ENCODE measurements at regions not wholly inside any gene's neighbourhood (a gene's known extent, or its start where the extent isn't known, plus 50 kb on each side); places are given as distances from the start of the nearest gene placed in this dataset.
"Not testable (repeated sequence)": the region's sequence is repeated elsewhere in the genome, so short reads cannot be mapped to it uniquely, and the experiment has no call there.

DNA sequence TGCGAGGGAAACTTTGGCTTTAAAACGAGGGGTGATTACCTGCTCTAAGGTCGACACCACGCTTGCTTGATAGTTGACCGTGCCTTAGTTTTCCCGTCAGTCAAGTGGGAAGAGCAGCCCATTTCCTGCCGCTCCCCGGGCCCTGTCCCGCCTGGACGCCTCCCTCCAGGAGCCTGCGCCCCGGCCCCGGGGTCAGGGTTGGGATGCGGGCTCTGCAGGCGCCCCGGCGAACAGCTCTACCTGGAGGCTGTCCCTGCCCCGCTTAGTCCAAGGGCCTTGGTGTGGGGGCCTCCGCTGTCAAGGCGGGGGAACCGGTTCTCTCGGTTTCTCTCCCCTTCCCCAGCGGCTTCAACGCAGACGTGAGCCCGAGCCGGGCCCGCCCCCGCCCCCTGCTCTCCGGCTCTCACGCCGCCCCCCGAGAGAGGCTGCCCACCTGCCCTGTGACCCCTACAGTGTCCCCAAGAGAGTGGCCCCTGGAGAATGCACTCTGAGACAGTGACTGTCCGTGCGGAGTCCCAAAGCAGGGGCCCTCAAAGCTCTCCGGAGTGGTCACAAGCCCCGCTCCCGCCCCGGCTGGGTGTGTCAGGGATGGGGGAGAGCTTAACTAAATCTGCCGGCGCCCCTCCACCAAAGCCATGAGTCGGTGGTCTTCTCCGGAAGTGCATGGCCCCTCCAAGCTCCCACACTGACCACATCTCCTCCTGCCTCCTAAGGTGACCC lies 117.4 kb upstream of the SMURF2 start:
- Histone ChIP-seq H3K36me3 (ENCODE audit: control insufficient read depth in 1 of 2, insufficient read depth in 2 of 2, low read length in 2 of 2) (no peaks in the 10 kb centered on the region), H3K4me3 (replicated peaks in 1 of 2; ENCODE audit: low read depth in 1 of 2, low read length in 2 of 2) (peak overlapping the region; percentile 76 to 91), H3K27me3 (ENCODE audit: insufficient read depth, low read length) (no peaks in the 10 kb centered on the region), H3K27ac (ENCODE audit: low read depth, low read length) (peak overlapping the region; percentile 31; the same call in 1 of the 2 replicates), H2AFZ (ENCODE audit: low read depth, low read length, poor library complexity, severe bottlenecking) (no peak overlapping the region), H3K9ac (ENCODE audit: low read length) (peak overlapping the region; percentile 79), H3K79me2 (ENCODE audit: insufficient read depth, low read length) (no peaks in the 10 kb centered on the region), H3K4me1 (ENCODE audit: control insufficient read depth in 1 of 2, insufficient read depth in 2 of 2, low read length in 2 of 2) (peaks cover 17 to 48% of the 10 kb centered on the region in 2 experiments), H3K4me2 (ENCODE audit: low read length) (peak overlapping the region; percentile 100), H3K9me3 (ENCODE audit: control insufficient read depth in 1 of 2, insufficient read depth in 1 of 2, low read depth in 1 of 2, low read length in 2 of 2) (no peaks in the 10 kb centered on the region), H3K9me2 (ENCODE audit: insufficient read depth) (no peaks in the 10 kb centered on the region), H4K20me1 (ENCODE audit: insufficient read depth) (no peaks in the 10 kb centered on the region)
- CTCF ChIA-PET = no interaction called here
- no peak for ATAC-seq
- RAD21 ChIA-PET (ENCODE audit: low non-redundant PET in 1 of 2, low total read pairs in 2 of 2, uncharacterized antibody in 2 of 2, unreplicated experiment in 2 of 2) = no interaction called here
- POLR2A ChIA-PET = no interaction called here
- BruUV-seq (replicated peaks) = no TSS peak
- DNase-seq (ENCODE audit: low read depth, low spot score) = no peak
- TF ChIP-seq CBX3 (IDR thresholded peaks at IDR 0.05; ENCODE audit: low read depth) = no peak
- TF ChIP-seq, protein P1, sequence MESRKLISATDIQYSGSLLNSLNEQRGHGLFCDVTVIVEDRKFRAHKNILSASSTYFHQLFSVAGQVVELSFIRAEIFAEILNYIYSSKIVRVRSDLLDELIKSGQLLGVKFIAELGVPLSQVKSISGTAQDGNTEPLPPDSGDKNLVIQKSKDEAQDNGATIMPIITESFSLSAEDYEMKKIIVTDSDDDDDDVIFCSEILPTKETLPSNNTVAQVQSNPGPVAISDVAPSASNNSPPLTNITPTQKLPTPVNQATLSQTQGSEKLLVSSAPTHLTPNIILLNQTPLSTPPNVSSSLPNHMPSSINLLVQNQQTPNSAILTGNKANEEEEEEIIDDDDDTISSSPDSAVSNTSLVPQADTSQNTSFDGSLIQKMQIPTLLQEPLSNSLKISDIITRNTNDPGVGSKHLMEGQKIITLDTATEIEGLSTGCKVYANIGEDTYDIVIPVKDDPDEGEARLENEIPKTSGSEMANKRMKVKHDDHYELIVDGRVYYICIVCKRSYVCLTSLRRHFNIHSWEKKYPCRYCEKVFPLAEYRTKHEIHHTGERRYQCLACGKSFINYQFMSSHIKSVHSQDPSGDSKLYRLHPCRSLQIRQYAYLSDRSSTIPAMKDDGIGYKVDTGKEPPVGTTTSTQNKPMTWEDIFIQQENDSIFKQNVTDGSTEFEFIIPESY (IDR thresholded peaks at IDR 0.05; ENCODE audit: extremely low read depth, insufficient replicate concordance, low read length) = no peak
- TF ChIP-seq YY1 (IDR thresholded peaks at IDR 0.05; ENCODE audit: extremely low read depth, insufficient replicate concordance, low read depth, low read length) = no peak
- no peak for TF ChIP-seq ELF1 (IDR thresholded peaks at IDR 0.05; ENCODE audit: borderline replicate concordance, low read depth)
- TF ChIP-seq EZH2phosphoT487 (IDR thresholded peaks at IDR 0.05; ENCODE audit: borderline replicate concordance) = no peak
- TF ChIP-seq SIN3A (IDR thresholded peaks at IDR 0.05; ENCODE audit: low read depth) = no peak
- TF ChIP-seq SRF (IDR thresholded peaks at IDR 0.05; ENCODE audit: low read depth) = no peak
- TF ChIP-seq, protein P2, sequence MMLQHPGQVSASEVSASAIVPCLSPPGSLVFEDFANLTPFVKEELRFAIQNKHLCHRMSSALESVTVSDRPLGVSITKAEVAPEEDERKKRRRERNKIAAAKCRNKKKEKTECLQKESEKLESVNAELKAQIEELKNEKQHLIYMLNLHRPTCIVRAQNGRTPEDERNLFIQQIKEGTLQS (IDR thresholded peaks at IDR 0.05) = no peak
- TF ChIP-seq RAD21 (IDR thresholded peaks at IDR 0.05; ENCODE audit: low read depth) = no peak
- no peak for TF ChIP-seq ZNF274 (IDR thresholded peaks at IDR 0.05; ENCODE audit: low read depth, low read length)
- TF ChIP-seq ZFX (IDR thresholded peaks at IDR 0.05) = no peak
- no peak for TF ChIP-seq POLR2AphosphoS5 (IDR thresholded peaks at IDR 0.05; ENCODE audit: low read depth, low read length)
- TF ChIP-seq CEBPB (IDR thresholded peaks at IDR 0.05; ENCODE audit: low read depth) = no peak
- TF ChIP-seq, protein P3, sequence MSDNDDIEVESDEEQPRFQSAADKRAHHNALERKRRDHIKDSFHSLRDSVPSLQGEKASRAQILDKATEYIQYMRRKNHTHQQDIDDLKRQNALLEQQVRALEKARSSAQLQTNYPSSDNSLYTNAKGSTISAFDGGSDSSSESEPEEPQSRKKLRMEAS (IDR thresholded peaks at IDR 0.05) = no peak
- TF ChIP-seq POLR2A (IDR thresholded peaks at IDR 0.05; ENCODE audit: borderline replicate concordance, extremely low read depth, insufficient read depth, insufficient read length) = no peak
- intact Hi-C loops (cut with micrococcal nuclease) = loop anchor here (5.0 kb wide), 1 partner anchor 158 kb away; no protein-coding TSS in a partner anchor

DNA sequence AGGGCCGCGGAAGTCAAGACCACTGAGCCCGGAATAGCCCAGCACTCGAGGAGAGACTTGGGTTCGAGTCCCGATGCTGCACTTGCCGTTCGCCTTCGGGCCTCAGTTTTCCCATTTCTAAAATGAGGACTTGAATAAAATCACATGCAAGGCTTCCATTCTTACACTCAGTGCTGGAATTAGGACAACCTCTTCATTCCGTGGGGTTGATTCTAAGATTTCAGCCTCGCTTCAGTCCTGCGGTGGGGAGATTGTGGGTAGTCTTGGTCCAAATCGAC lies 116.9 kb upstream of the SMURF2 start:
- H3K9ac ChIP-seq (ENCODE audit: low read length); BruUV-seq (replicated peaks); RAD21 ChIA-PET (ENCODE audit: low non-redundant PET in 1 of 2, low total read pairs in 2 of 2, uncharacterized antibody in 2 of 2, unreplicated experiment in 2 of 2); H3K9me3 ChIP-seq (ENCODE audit: control insufficient read depth in 1 of 2, insufficient read depth in 1 of 2, low read depth in 1 of 2, low read length in 2 of 2); H3K4me3 ChIP-seq (replicated peaks in 1 of 2; ENCODE audit: low read depth in 1 of 2, low read length in 2 of 2); DNase-seq (ENCODE audit: low read depth, low spot score); H3K27me3 ChIP-seq (ENCODE audit: insufficient read depth, low read length); H2AFZ ChIP-seq (ENCODE audit: low read depth, low read length, poor library complexity, severe bottlenecking); ATAC-seq; H3K79me2 ChIP-seq (ENCODE audit: insufficient read depth, low read length); H3K9me2 ChIP-seq (ENCODE audit: insufficient read depth); H3K27ac ChIP-seq (ENCODE audit: low read depth, low read length); POLR2A ChIA-PET; CTCF ChIA-PET; H4K20me1 ChIP-seq (ENCODE audit: insufficient read depth); H3K4me2 ChIP-seq (ENCODE audit: low read length); H3K36me3 ChIP-seq (ENCODE audit: control insufficient read depth in 1 of 2, insufficient read depth in 2 of 2, low read length in 2 of 2): not testable (repeated sequence)
- intact Hi-C loops (cut with micrococcal nuclease) = loop anchor here (5.0 kb wide), 1 partner anchor 158 kb away; no protein-coding TSS in a partner anchor
- H3K4me1 ChIP-seq (ENCODE audit: control insufficient read depth in 1 of 2, insufficient read depth in 2 of 2, low read length in 2 of 2) = peaks cover 18 to 52% of the 10 kb centered on the region in 2 experiments

All from HCT116 (cell line).